ENCODE measurements at regions not wholly inside any gene's neighbourhood (a gene's known extent, or its start where the extent isn't known, plus 50 kb on each side); places are given as distances from the start of the nearest gene placed in this dataset.
A peak's percentile ranks its signal among the peaks of the same experiment; 100 is the strongest.

DNA sequence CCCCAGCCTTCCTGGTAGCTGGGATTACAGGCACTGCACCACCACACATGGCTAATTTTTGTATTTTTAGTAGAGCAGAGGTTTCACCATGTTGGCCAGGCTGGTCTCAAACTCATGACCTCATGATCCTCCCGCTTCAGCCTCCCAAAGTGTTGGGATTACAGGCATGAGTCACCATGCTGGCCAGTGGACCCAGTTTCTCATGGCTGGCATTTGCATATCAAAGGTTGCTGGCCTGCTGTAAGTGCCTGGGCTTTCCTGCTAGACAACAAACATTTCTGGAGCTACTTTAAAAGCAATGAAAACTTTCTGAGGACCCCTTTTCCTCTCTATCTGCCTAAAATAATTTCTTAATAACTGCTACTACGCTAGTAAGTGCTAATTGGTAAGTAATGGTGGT lies 228.2 kb downstream of the PCDH10 start:
- H3K27me3 ChIP-seq (ENCODE audit: insufficient read depth, insufficient read length) = no peaks in the 10 kb centered on the region
- TF ChIP-seq ZNF274 (IDR thresholded peaks at IDR 0.05; ENCODE audit: low read depth, low read length) = no peak
- TF ChIP-seq SUZ12 (IDR thresholded peaks at IDR 0.05; ENCODE audit: extremely low read depth, insufficient read depth, insufficient read length) = no peak
- no peak for TF ChIP-seq YY1 (IDR thresholded peaks at IDR 0.05; ENCODE audit: insufficient read depth, insufficient read length)
- no peak overlapping the region for H3K4me3 ChIP-seq (ENCODE audit: insufficient read length, low read depth)
- H3K9ac ChIP-seq (ENCODE audit: insufficient read length, low read depth) = no peak overlapping the region
- DNase-seq (ENCODE audit: low read depth, low spot score) = peak; percentile 30
- H3K36me3 ChIP-seq (ENCODE audit: insufficient read depth, insufficient read length, low read length) = no peaks in the 10 kb centered on the region
- no peaks in the 10 kb centered on the region; the same call in 1 of the 2 replicates for H3K9me3 ChIP-seq (ENCODE audit: insufficient read depth, low read length)
- H3K4me1 ChIP-seq (ENCODE audit: insufficient read depth, insufficient read length) = no peaks in the 10 kb centered on the region

DNA sequence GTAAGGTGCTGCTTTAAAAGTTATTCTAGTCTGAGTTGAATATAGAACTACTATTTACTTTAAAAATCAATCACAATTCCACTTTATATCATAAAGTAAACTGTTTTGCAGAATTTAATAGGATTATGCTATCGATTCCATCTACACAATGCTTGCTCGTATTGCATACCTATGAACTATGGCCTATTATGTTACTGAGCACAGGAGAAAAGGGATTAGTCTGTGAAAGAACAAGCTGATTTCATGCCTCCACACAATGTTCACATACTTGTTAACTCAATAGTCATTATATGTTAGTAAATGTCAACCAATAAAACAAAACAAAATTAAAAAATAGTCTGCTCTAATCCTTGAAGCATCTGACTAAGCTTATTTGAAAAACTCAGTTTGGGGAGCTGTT lies 223.6 kb downstream of the PCDH10 start:
- Histone ChIP-seq H3K9ac (ENCODE audit: insufficient read length, low read depth) (no peak overlapping the region), H3K4me3 (ENCODE audit: insufficient read length, low read depth) (no peak overlapping the region), H3K27me3 (ENCODE audit: insufficient read depth, insufficient read length) (no peaks in the 10 kb centered on the region), H3K9me3 (ENCODE audit: insufficient read depth, low read length) (no peaks in the 10 kb centered on the region; the same call in 1 of the 2 replicates), H3K36me3 (ENCODE audit: insufficient read depth, insufficient read length, low read length) (no peaks in the 10 kb centered on the region), H3K4me1 (ENCODE audit: insufficient read depth, insufficient read length) (no peaks in the 10 kb centered on the region)
- no peak for TF ChIP-seq YY1 (IDR thresholded peaks at IDR 0.05; ENCODE audit: insufficient read depth, insufficient read length)
- TF ChIP-seq SUZ12 (IDR thresholded peaks at IDR 0.05; ENCODE audit: extremely low read depth, insufficient read depth, insufficient read length) = no peak
- TF ChIP-seq ZNF274 (IDR thresholded peaks at IDR 0.05; ENCODE audit: low read depth, low read length) = no peak
- DNase-seq (ENCODE audit: low read depth, low spot score) = no peak

DNA sequence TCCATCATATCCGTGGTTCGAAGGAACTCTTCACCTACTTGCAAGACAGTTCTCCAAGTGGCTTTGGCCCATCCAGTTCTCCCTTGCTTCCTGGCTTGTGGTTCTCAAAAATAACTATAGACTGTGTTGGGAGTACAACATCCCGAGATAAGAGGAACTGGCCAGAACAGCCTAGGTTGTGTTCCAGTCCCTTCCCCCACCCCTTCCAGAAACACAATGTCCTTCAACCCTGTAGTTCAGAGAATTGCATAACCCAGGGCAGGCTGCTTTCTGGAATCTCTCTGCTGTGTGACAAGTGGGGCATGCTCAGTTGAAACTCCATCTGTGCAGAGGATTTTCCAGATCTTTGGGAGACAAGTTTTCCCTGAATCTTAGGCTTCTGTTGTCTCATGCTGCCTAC lies 206.5 kb downstream of the PCDH10 start:
- Histone ChIP-seq H3K9me3 (ENCODE audit: insufficient read depth, low read length) (no peaks in the 10 kb centered on the region), H3K4me3 (ENCODE audit: insufficient read length, low read depth) (no peak overlapping the region), H3K4me1 (ENCODE audit: insufficient read depth, insufficient read length) (no peaks in the 10 kb centered on the region), H3K27me3 (ENCODE audit: insufficient read depth, insufficient read length) (no peaks in the 10 kb centered on the region), H3K36me3 (ENCODE audit: insufficient read depth, insufficient read length, low read length) (no peaks in the 10 kb centered on the region), H3K9ac (ENCODE audit: insufficient read length, low read depth) (no peak overlapping the region)
- DNase-seq (ENCODE audit: low read depth, low spot score) = no peak
- TF ChIP-seq SUZ12 (IDR thresholded peaks at IDR 0.05; ENCODE audit: extremely low read depth, insufficient read depth, insufficient read length) (no peak), ZNF274 (IDR thresholded peaks at IDR 0.05; ENCODE audit: low read depth, low read length) (no peak), YY1 (IDR thresholded peaks at IDR 0.05; ENCODE audit: insufficient read depth, insufficient read length) (no peak)

DNA sequence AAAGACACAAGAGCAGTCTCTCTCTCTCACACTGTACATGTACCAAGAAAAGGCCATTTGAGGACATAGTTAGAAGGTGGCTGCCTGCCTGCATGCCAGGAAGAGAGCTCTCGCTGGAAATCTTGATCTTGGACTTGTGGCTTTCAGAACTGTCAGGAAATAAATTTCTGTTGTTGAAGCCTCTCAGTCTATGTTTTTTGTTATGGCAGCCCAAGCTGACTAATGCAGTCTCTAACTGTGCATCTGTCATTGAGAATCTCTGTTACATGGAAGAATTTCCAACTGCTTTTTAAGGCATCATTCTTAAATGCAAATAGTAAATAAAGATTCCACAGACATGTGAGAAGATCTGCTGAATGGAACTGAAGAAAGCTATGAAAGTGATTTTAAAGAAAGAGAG lies 198.3 kb downstream of the PCDH10 start:
- no peaks in the 10 kb centered on the region for H3K27me3 ChIP-seq (ENCODE audit: insufficient read depth, insufficient read length)
- no peak overlapping the region for H3K9ac ChIP-seq (ENCODE audit: insufficient read length, low read depth)
- no peaks in the 10 kb centered on the region for H3K36me3 ChIP-seq (ENCODE audit: insufficient read depth, insufficient read length, low read length)
- TF ChIP-seq ZNF274 (IDR thresholded peaks at IDR 0.05; ENCODE audit: low read depth, low read length) (no peak), YY1 (IDR thresholded peaks at IDR 0.05; ENCODE audit: insufficient read depth, insufficient read length) (no peak), SUZ12 (IDR thresholded peaks at IDR 0.05; ENCODE audit: extremely low read depth, insufficient read depth, insufficient read length) (no peak)
- no peak overlapping the region for H3K4me3 ChIP-seq (ENCODE audit: insufficient read length, low read depth)
- DNase-seq (ENCODE audit: low read depth, low spot score) = no peak
- no peaks in the 10 kb centered on the region for H3K4me1 ChIP-seq (ENCODE audit: insufficient read depth, insufficient read length)
- H3K9me3 ChIP-seq (ENCODE audit: insufficient read depth, low read length) = no peaks in the 10 kb centered on the region

DNA sequence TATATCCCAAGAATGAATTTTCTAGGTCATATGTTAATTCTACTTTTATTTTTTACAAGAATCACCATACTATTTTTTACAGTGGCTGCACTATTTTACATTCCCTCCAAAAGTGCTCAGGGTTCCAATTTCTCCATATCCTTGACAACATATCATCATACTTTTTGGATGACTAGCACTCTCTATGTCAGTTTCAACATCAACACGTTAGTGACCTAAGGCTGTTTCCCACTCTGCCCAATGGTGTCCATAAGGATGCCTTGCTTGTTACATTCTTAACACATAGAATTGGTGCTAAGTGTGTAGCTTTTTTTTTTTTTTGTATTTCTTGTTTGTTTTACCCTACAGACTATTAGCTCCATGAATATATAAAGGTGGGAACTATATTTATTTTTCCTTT lies 175.4 kb downstream of the PCDH10 start:
- H3K36me3 ChIP-seq (ENCODE audit: insufficient read depth, insufficient read length, low read length) = no peaks in the 10 kb centered on the region
- TF ChIP-seq ZNF274 (IDR thresholded peaks at IDR 0.05; ENCODE audit: low read depth, low read length) (no peak), YY1 (IDR thresholded peaks at IDR 0.05; ENCODE audit: insufficient read depth, insufficient read length) (no peak)
- no peak for DNase-seq (ENCODE audit: low read depth, low spot score)
- no peaks in the 10 kb centered on the region for H3K4me1 ChIP-seq (ENCODE audit: insufficient read depth, insufficient read length)
- no peaks in the 10 kb centered on the region for H3K27me3 ChIP-seq (ENCODE audit: insufficient read depth, insufficient read length)
- no peak overlapping the region for H3K9ac ChIP-seq (ENCODE audit: insufficient read length, low read depth)
- H3K4me3 ChIP-seq (ENCODE audit: insufficient read length, low read depth) = no peak overlapping the region
- H3K9me3 ChIP-seq (ENCODE audit: insufficient read depth, low read length) = no peaks in the 10 kb centered on the region

DNA sequence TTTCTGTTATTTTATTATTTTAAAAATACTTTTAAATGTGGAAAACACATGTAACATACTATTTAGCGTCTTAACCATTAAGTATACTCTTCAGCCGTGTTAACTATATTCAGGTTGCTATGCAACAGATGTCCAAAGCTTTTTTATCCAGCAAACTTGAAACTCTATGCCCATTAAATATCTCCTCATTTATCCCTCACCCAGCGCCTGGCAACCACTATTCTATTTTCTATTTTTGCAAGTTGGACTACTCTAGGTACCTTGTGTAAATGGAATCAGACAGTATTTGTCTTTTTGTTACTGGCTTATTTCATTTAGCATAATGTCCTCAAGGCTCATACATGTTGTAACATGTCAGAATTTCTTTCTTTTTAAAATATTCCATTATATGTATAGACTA lies 174.6 kb downstream of the PCDH10 start:
- no peak for TF ChIP-seq ZNF274 (IDR thresholded peaks at IDR 0.05; ENCODE audit: low read depth, low read length)
- no peak for TF ChIP-seq SUZ12 (IDR thresholded peaks at IDR 0.05; ENCODE audit: extremely low read depth, insufficient read depth, insufficient read length)
- no peak for TF ChIP-seq YY1 (IDR thresholded peaks at IDR 0.05; ENCODE audit: insufficient read depth, insufficient read length)
- no peaks in the 10 kb centered on the region for H3K9me3 ChIP-seq (ENCODE audit: insufficient read depth, low read length)
- no peak overlapping the region for H3K4me3 ChIP-seq (ENCODE audit: insufficient read length, low read depth)
- DNase-seq (ENCODE audit: low read depth, low spot score) = no peak
- H3K27me3 ChIP-seq (ENCODE audit: insufficient read depth, insufficient read length) = no peaks in the 10 kb centered on the region
- no peak overlapping the region for H3K9ac ChIP-seq (ENCODE audit: insufficient read length, low read depth)
- H3K36me3 ChIP-seq (ENCODE audit: insufficient read depth, insufficient read length, low read length) = no peaks in the 10 kb centered on the region
- H3K4me1 ChIP-seq (ENCODE audit: insufficient read depth, insufficient read length) = no peaks in the 10 kb centered on the region

DNA sequence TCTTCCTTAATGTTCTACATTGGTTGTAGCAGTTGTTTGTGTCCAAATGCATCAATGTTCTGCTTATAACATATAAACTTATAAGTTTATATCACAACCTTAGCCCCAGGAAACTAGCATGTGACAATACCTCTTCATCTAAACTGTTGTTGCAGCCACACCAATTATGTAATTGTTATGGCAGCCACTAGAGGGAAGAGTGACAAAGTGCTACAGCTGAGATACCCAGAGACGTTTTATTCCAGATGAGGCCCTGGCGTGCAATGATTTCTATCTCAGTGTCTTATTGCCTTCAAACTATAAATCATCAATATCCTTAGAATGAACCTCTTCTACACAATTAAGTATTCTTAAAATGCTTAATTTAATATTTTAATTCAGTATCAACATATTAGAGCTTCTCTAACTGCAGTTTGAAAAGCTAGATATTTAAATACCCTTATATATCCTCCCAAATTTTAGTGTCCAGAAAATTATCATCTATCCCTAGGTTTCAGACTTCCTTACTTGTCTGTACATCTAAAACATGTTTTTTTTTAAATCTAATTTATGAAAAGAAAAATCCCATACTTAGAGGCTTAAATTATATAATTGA lies 171.6 kb downstream of the PCDH10 start:
- DNase-seq (ENCODE audit: low read depth, low spot score) = peak; percentile 3
- no peak for TF ChIP-seq YY1 (IDR thresholded peaks at IDR 0.05; ENCODE audit: insufficient read depth, insufficient read length)
- no peak for TF ChIP-seq ZNF274 (IDR thresholded peaks at IDR 0.05; ENCODE audit: low read depth, low read length)
- no peak for TF ChIP-seq SUZ12 (IDR thresholded peaks at IDR 0.05; ENCODE audit: extremely low read depth, insufficient read depth, insufficient read length)

More for the DNA sequence above, 171.6 kb downstream of the PCDH10 start:
- H3K9me3 ChIP-seq (ENCODE audit: insufficient read depth, low read length) = no peaks in the 10 kb centered on the region
- no peak overlapping the region for H3K9ac ChIP-seq (ENCODE audit: insufficient read length, low read depth)
- no peaks in the 10 kb centered on the region for H3K4me1 ChIP-seq (ENCODE audit: insufficient read depth, insufficient read length)
- no peak overlapping the region for H3K4me3 ChIP-seq (ENCODE audit: insufficient read length, low read depth)
- no peaks in the 10 kb centered on the region for H3K27me3 ChIP-seq (ENCODE audit: insufficient read depth, insufficient read length)
- H3K36me3 ChIP-seq (ENCODE audit: insufficient read depth, insufficient read length, low read length) = no peaks in the 10 kb centered on the region
